GM12892 (cell line): ENCODE measurements at regions not wholly inside any gene's neighbourhood (a gene's known extent, or its start where the extent isn't known, plus 50 kb on each side); places are given as distances from the start of the nearest gene placed in this dataset.

ENCODE experiments used
- POLR2A ChIP-seq: IDR thresholded peaks from 2 replicates; pipeline ENCODE4 v1.6.1; 2011; ENCODE audit warnings: low read depth, low read length, control low read depth
- POLR2AphosphoS5 ChIP-seq: IDR thresholded peaks from 2 replicates; pipeline ENCODE4 v1.6.1; 2011; ENCODE audit warnings: low read depth, low read length, control low read depth

DNA sequence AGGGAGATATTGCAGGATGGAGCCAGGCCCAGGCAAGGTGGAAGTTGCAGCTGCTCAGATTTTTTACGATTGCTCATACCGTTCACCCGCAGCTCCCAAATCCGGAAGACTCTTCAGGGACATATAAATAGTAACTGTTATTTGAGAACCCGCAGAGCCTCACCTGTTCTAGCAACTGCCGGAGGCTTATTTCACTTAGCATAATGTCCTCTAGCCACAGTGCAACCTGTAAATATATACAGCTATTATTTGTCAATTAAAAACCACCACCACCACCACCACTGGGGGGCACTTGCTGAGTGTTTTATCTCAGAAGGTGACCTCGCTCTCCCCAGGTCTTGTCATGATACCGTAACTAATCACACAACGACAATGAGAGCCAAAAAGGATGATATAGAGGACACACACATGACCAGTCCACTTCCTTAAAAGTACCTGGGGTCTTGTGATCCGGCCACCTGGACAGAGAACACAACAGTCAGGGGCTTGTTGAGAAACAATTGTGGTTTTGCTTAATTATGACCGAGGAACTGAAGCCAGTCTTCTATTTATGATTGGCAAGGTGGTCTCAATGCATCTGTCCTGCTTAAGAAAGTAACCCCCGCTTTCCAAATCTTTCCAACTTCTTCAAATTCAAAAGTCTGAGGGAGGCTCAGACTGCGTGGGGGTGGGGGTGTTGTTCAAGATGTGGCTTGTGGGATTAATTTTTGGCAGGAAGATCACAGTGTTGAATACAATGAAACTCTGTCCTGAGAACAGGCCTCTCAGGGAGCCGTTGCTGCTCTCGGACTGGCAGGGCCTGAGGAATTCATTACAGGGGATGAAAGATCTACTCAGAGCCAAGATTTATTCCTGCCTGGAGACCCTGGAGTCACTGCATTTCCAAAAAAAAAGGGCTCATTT is 72.3 kb upstream of the PRNP start:
- TF ChIP-seq POLR2A (no peak), POLR2AphosphoS5 (no peak)
